K562 (cell line): ENCODE measurements at regions not wholly inside any gene's neighbourhood (a gene's known extent, or its start where the extent isn't known, plus 50 kb on each side); places are given as distances from the start of the nearest gene placed in this dataset.

Experiments
- CBFB ChIP-seq: sonication (generic); formaldehyde crosslinking; IDR thresholded peaks from 2 replicates; pipeline ENCODE4 v1.4.0; 2020; ENCODE audit warnings: mild to moderate bottlenecking, missing genetic modification reagents
- CTCF ChIP-seq, 3 experiments: IDR thresholded peaks in 2 of 3; conservative IDR thresholded peaks in 1 of 3; 2 replicates each; pipeline ENCODE4 v1.5.1; 2011 to 2012; ENCODE audit warnings: low read length in 3 of 3, mild to moderate bottlenecking in 3 of 3, control low read depth in 2 of 3, improper control_type of control experiment in 1 of 3, inconsistent platforms in 1 of 3, low read depth in 1 of 3, mixed read lengths in 1 of 3, moderate library complexity in 1 of 3; ENCODE audit not compliant: insufficient read depth in 2 of 3
- ZNF717 ChIP-seq: fragments of 250-450 bp; sonication (Bioruptor Pico); IDR thresholded peaks from 2 replicates; pipeline ENCODE4 v1.5.0; 2021

DNA sequence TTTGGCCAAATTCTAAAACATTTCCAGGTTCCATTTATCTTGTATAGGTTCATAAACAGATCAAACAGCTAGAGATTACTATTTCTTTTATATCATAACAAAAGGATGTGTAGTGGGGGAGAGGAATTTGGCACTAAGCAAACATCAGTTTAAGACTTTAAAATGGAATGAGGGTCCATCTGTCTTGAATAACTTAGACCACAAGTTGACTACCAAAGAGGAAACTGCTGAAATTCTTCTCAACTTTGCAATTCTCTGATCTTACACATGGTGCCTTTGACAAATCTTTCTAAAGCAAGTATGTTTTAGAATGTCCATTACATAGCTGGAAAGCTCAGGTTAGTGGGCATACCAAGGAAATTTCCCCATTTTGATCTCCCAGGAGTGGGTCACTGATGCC is 140.5 kb upstream of the ADAMTS9 start:
- TF ChIP-seq ZNF717 (CRISPR knock-in tag) (no peak), CTCF (IDR thresholded peaks at IDR 0.05 in 2 of 3, conservative IDR thresholded peaks at IDR 0.05 in 1 of 3; ENCODE audit: insufficient read depth in 2 of 3, low read depth in 1 of 3, low read length in 3 of 3) (no peak), CBFB (CRISPR knock-in tag) (no peak)
